A172 (cell line): ENCODE measurements at regions not wholly inside any gene's neighbourhood (a gene's known extent, or its start where the extent isn't known, plus 50 kb on each side); places are given as distances from the start of the nearest gene placed in this dataset.
A peak's percentile ranks its signal among the peaks of the same experiment; 100 is the strongest.

ENCODE experiments used
- DNase-seq: peaks from one replicate; pipeline ENCODE4 v3.0.0-alpha.2; 2015; ENCODE audit warnings: low spot score

DNA sequence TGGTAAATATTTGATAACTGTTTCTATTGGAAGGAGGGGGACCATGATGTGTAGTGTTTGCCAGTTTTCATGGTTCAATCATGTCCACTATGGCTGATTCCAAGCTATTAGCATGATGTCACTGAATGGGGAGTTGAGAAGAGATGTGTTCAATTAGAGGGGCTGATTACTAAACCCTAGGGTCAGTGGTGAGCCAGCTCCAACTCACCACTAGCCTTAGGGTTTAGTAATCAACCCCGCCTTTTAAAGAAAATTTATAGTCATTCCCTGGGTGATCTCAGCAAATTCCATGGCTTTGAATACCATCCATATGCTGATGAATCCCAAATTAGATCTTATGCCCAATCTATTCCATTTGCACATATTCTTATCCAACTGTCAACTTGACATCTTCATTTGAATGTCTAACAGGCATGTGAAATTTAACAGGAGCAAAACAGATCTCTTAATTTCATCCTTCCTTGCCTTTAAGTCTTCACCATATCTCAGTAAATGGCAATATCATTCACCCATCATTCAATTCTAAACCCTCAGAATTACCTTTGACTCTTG is 98.8 kb downstream of the GCNT1 start:
- DNase-seq, result peak; percentile 43

DNA sequence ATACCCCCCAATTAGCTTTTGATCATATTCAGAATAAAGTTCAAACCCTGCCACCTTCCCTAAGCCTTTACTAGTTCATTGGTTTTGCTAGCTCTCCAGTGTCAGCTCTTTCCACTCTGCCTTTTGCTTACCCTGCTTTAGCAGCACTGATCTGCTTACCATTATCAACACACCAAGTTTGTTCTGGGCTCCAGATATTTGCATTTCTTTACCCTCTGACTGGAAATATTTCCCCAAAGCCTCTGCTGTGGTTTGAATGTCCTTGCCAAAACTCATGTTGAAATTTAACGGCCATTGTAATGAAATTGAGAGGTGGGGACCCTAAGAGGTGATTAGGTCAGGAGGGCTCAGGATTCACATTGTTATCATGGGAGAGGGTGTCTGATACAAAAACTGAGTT is 99.5 kb downstream of the GCNT1 start:
- DNase-seq, result no peak

GRCh38 chr9:76559286-76559685 is 100.3 kb downstream of the GCNT1 start:
- no peak for DNase-seq

GRCh38 chr9:76560481-76560922 is 101.5 kb downstream of the GCNT1 start:
- DNase-seq, result peak; percentile 47

- no peak for DNase-seq
These were observed 102.2 kb downstream of the GCNT1 start for GRCh38 chr9:76561050-76561713.
